ENCODE measurements at regions not wholly inside any gene's neighbourhood (a gene's known extent, or its start where the extent isn't known, plus 50 kb on each side); places are given as distances from the start of the nearest gene placed in this dataset.

- H3K4me3 ChIP-seq = no peak overlapping the region
- 77 to 82% methylated on average over 28 of the region's 28 CpGs for WGBS, 2 donors
- H3K9me3 ChIP-seq = no peaks in the 10 kb centered on the region
- no peak overlapping the region for H3K27ac ChIP-seq
- H3K36me3 ChIP-seq = no peaks in the 10 kb centered on the region
- H3K4me1 ChIP-seq = no peaks in the 10 kb centered on the region
- DNase-seq = peak; percentile 52
- peaks cover 0 to 14% (median 0%) of the 10 kb centered on the region in 3 donors for H3K27me3 ChIP-seq
- TF ChIP-seq POLR2AphosphoS5 (IDR thresholded peaks at IDR 0.05) (no peak), EP300 (IDR thresholded peaks at IDR 0.05) (no peak), POLR2A (IDR thresholded peaks at IDR 0.05) (no peak)
- TF ChIP-seq, protein P1, sequence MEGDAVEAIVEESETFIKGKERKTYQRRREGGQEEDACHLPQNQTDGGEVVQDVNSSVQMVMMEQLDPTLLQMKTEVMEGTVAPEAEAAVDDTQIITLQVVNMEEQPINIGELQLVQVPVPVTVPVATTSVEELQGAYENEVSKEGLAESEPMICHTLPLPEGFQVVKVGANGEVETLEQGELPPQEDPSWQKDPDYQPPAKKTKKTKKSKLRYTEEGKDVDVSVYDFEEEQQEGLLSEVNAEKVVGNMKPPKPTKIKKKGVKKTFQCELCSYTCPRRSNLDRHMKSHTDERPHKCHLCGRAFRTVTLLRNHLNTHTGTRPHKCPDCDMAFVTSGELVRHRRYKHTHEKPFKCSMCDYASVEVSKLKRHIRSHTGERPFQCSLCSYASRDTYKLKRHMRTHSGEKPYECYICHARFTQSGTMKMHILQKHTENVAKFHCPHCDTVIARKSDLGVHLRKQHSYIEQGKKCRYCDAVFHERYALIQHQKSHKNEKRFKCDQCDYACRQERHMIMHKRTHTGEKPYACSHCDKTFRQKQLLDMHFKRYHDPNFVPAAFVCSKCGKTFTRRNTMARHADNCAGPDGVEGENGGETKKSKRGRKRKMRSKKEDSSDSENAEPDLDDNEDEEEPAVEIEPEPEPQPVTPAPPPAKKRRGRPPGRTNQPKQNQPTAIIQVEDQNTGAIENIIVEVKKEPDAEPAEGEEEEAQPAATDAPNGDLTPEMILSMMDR (IDR thresholded peaks at IDR 0.05) = no peak
- intact Hi-C loops (cut with DNase I) = no loop called here
Observed at GRCh38 chr4:3683077-3683743, 83.0 kb upstream of the ADRA2C start.

DNA sequence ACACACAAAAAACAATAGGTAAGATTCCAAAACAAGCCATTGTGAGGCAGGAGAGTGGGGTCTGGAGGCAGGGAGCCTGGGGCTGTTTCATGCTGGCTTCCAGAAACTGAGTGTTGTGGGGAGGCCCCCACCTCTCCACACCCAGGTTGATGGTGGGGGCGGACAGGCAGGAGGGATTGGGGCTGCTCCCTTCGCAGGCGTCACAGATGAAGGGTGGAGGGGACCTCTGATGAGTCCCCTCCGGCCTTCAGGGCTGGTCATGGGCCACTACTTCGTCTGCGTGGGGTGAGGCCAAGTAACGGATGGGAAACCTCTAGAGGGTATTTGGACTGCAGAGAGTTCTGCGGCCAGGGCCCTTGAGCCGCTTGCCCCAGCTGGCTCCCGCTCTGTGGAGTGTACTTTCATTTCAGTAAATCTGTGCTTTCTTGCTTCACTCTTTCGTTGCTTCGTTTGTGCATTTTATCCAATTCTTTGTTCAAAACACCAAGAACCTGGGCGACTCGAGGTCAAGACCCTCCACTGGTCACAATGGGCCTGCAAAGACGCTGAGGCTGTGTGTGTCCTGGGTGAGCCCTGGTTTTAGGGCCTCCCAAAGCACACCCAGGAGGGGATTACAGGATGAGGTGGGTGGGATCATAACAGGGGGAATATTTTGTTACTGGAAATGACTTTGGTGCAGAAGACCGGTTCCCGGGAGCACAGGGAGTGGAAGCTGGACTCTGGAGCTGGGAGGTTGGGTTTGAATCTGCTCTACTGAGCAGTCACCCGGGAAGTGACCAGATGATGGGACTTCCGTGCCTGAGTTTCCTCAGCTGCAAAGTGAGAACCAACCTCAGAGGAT lies 83.7 kb upstream of the ADRA2C start:
- intact Hi-C loops (cut with DNase I) = no loop called here
- Histone ChIP-seq H3K4me3 (no peak overlapping the region), H3K36me3 (no peaks in the 10 kb centered on the region), H3K27me3 (peaks cover 0 to 20% (median 0%) of the 10 kb centered on the region in 3 donors), H3K9me3 (no peaks in the 10 kb centered on the region), H3K27ac (no peak overlapping the region), H3K4me1 (no peaks in the 10 kb centered on the region)
- no peak for TF ChIP-seq POLR2A (IDR thresholded peaks at IDR 0.05)
- no peak for TF ChIP-seq EP300 (IDR thresholded peaks at IDR 0.05)
- no peak for TF ChIP-seq POLR2AphosphoS5 (IDR thresholded peaks at IDR 0.05)
- TF ChIP-seq, protein P1 (IDR thresholded peaks at IDR 0.05) = no peak
- peak; percentile 41 for DNase-seq
- WGBS, 2 donors = 79 to 88% methylated on average over 19 of the region's 19 CpGs

DNA sequence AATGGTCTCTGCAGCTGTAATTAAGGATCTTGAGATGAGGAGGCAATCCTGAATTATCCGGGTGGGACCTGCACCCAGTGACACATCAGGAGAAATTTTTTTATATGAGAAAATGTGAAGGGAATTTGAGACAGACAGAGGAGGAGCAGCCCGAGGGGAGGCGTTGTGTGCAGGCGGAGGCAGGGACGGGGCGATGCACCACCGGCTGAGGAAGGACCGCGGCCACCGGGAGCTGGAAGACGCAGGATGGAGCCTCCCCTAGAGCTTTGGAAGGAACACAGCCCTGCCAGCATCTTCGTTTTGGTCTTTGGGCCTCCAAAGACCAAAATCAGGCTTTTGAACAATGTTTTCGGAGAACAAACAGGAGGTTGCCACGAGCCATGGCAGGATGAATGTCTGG lies 85.0 kb upstream of the ADRA2C start:
- Histone ChIP-seq H3K4me3 (no peak overlapping the region), H3K27ac (no peak overlapping the region), H3K9me3 (no peaks in the 10 kb centered on the region), H3K36me3 (no peaks in the 10 kb centered on the region), H3K4me1 (no peaks in the 10 kb centered on the region), H3K27me3 (peaks cover 0 to 33% (median 8%) of the 10 kb centered on the region in 3 donors)
- peak; percentile 18 for DNase-seq
- 79 to 88% methylated on average over 14 of the region's 14 CpGs for WGBS, 2 donors
- intact Hi-C loops (cut with DNase I) = no loop called here
- TF ChIP-seq, protein P1 (IDR thresholded peaks at IDR 0.05) = no peak
- TF ChIP-seq POLR2AphosphoS5 (IDR thresholded peaks at IDR 0.05) = no peak

DNA sequence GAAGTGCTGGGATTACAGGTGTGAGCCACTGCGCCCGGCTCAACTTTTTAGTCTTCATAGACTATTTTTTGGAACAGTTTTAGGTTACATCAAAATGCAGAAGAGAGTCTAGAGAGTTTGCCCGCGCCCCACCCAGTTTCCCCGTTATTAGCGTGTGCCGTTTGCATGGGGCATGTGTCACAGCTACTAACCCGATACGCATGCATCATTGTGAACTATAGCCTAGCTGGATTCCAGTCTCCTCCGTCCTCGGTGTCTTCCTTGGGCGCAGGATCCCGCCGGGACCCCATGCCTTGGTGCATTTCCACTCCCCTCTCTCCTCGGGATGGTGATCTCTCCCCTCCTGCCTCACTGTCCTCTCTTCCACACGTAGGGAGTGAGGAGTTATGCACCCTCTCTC lies 85.5 kb upstream of the ADRA2C start:
- Histone ChIP-seq H3K36me3 (no peaks in the 10 kb centered on the region), H3K27me3 (peaks cover 0 to 38% (median 10%) of the 10 kb centered on the region in 3 donors), H3K4me1 (no peaks in the 10 kb centered on the region), H3K4me3 (no peak overlapping the region), H3K9me3 (no peaks in the 10 kb centered on the region), H3K27ac (no peak overlapping the region)
- 77 to 87% methylated on average over 16 of the region's 16 CpGs for WGBS, 2 donors
- TF ChIP-seq POLR2AphosphoS5 (IDR thresholded peaks at IDR 0.05) = no peak
- TF ChIP-seq, protein P1 (IDR thresholded peaks at IDR 0.05) = no peak
- TF ChIP-seq EP300 (IDR thresholded peaks at IDR 0.05) = no peak
- no peak for TF ChIP-seq POLR2A (IDR thresholded peaks at IDR 0.05)
- DNase-seq = peak; percentile 28
- intact Hi-C loops (cut with DNase I) = no loop called here

Measured in sigmoid colon (tissue), 6 donors.